B cell (primary cell): ENCODE measurements at regions not wholly inside any gene's neighbourhood (a gene's known extent, or its start where the extent isn't known, plus 50 kb on each side); places are given as distances from the start of the nearest gene placed in this dataset.

ENCODE experiments used
- ATAC-seq: fragments of 200-7000 bp; cut with Tn5 transposase; one replicate; pipeline ENCODE4 v1.10.0; 2021; ENCODE audit warnings: low read depth, mild to moderate bottlenecking, moderate number of reproducible peaks, moderate library complexity
- CTCF ChIA-PET: fragments of 350-600 bp; sonication (Branson Sonifier 250); formaldehyde crosslinking; loops from one replicate; lab custom pipeline; 2021; ENCODE audit warnings: antibody characterized with exemption, inconsistent platforms; lab: Charles Lee
- POLR2A ChIA-PET: fragments of 350-600 bp; sonication (Branson Sonifier 250); formaldehyde crosslinking; loops from one replicate; lab custom pipeline; 2021; ENCODE audit warnings: antibody characterized with exemption; lab: Charles Lee
- DNase-seq: peaks from one replicate; pipeline ENCODE4 v3.0.0; 2013
- H2AFZ ChIP-seq: 2 replicates; pipeline ENCODE4 v1.6.1; 2012; ENCODE audit warnings: mild to moderate bottlenecking, low read depth, low read length; ENCODE audit not compliant: insufficient read depth, poor library complexity, severe bottlenecking
- H3K27ac ChIP-seq, 2 donors: 1 replicate in 1 of 2; 2 replicates in 1 of 2; pipeline ENCODE4 v1.5.1; 2012 to 2013; ENCODE audit warnings: low read length in 2 of 2, mild to moderate bottlenecking in 2 of 2, moderate library complexity in 1 of 2
- H3K27me3 ChIP-seq, 4 experiments: fragments of 200-600 bp in 1 of 4; sonication (generic) in 1 of 4; replicated peaks in 1 of 4; 1 replicate in 2 of 4; 2 replicates in 2 of 4; pipeline versions ENCODE4 v1.6.1 to v1.7.0; 2013 to 2016; ENCODE audit warnings: low read length in 3 of 4, mild to moderate bottlenecking in 2 of 4, mixed read lengths in 1 of 4, moderate library complexity in 1 of 4; ENCODE audit not compliant: insufficient read depth in 4 of 4, control insufficient read depth in 3 of 4; ENCODE audit errors: control extremely low read depth in 1 of 4
- H3K36me3 ChIP-seq, 2 experiments: replicated peaks in 1 of 2; 1 replicate in 1 of 2; 2 replicates in 1 of 2; pipeline versions ENCODE4 v1.6.1 to v1.7.1; 2013; ENCODE audit warnings: low read length in 1 of 2; ENCODE audit not compliant: insufficient read depth in 2 of 2, control insufficient read depth in 1 of 2; ENCODE audit errors: control extremely low read depth in 1 of 2, extremely low read depth in 1 of 2
- H3K4me1 ChIP-seq, 2 donors: fragments of 200-600 bp in 1 of 2; sonication (generic) in 1 of 2; 1 replicate in 1 of 2; 2 replicates in 1 of 2; pipeline versions ENCODE4 v1.5.1 to v1.6.1; 2013 to 2017; ENCODE audit warnings: low read length in 2 of 2; ENCODE audit not compliant: control insufficient read depth in 2 of 2, insufficient read depth in 2 of 2
- H3K4me2 ChIP-seq: replicated peaks from 2 replicates; pipeline ENCODE3; 2012; ENCODE audit warnings: mild to moderate bottlenecking, low read depth, low read length; ENCODE audit not compliant: poor library complexity, severe bottlenecking
- H3K4me3 ChIP-seq, 5 experiments: fragments of 200-600 bp in 1 of 5; sonication (generic) in 1 of 5; 1 replicate in 3 of 5; 2 replicates in 2 of 5; pipeline versions ENCODE4 v1.5.1 to v1.7.0; 2011 to 2016; ENCODE audit warnings: low read length in 4 of 5, mild to moderate bottlenecking in 4 of 5, low read depth in 2 of 5, control low read depth in 1 of 5, moderate library complexity in 1 of 5; ENCODE audit not compliant: insufficient read depth in 1 of 5; ENCODE audit errors: control extremely low read depth in 1 of 5, extremely low read depth in 1 of 5
- H3K79me2 ChIP-seq: fragments of 200-600 bp; sonication (generic); one replicate; pipeline ENCODE4 v1.6.0; 2016; ENCODE audit warnings: low read length; ENCODE audit not compliant: control insufficient read depth, insufficient read depth
- H3K9ac ChIP-seq: fragments of 200-600 bp; sonication (generic); 2 replicates; pipeline ENCODE4 v1.6.1; 2017; ENCODE audit warnings: mild to moderate bottlenecking, low read length, moderate library complexity
- H3K9me3 ChIP-seq, 3 donors: one replicate each; pipeline versions ENCODE4 v1.6.1 to v1.7.1; 2013; ENCODE audit warnings: low read length in 2 of 3; ENCODE audit not compliant: control insufficient read depth in 2 of 3, insufficient read depth in 1 of 3; ENCODE audit errors: control extremely low read depth in 1 of 3
- H4K20me1 ChIP-seq: 2 replicates; pipeline ENCODE4 v1.6.0; 2012; ENCODE audit warnings: mild to moderate bottlenecking, low read length; ENCODE audit not compliant: insufficient read depth, control insufficient read depth, poor library complexity, severe bottlenecking
- H3K27ac Mint-ChIP-seq: one replicate; pipeline ENCODE4 v1.8.0; 2021; ENCODE audit warnings: mixed read lengths
- H3K27me3 Mint-ChIP-seq: one replicate; pipeline ENCODE4 v1.8.0; 2021; ENCODE audit warnings: mixed read lengths
- H3K4me1 Mint-ChIP-seq: one replicate; pipeline ENCODE4 v1.8.0; 2021; ENCODE audit warnings: mixed read lengths
- H3K4me3 Mint-ChIP-seq: one replicate; pipeline ENCODE4 v1.8.0; 2021; ENCODE audit warnings: mixed read lengths
- H3K9me3 Mint-ChIP-seq: one replicate; pipeline ENCODE4 v1.8.0; 2022; ENCODE audit warnings: mixed read lengths; ENCODE audit not compliant: insufficient read depth
- EZH2 ChIP-seq: IDR thresholded peaks from 2 replicates; pipeline ENCODE4 v1.6.1; 2012; ENCODE audit warnings: borderline replicate concordance, low read depth, mild to moderate bottlenecking, moderate library complexity, low read length; ENCODE audit not compliant: insufficient read depth, poor library complexity, severe bottlenecking
- WGBS: methylation state at CpG from one replicate; pipeline ENCODE4 v1.1.5; 2013; ENCODE audit warnings: missing lambda C conversion rate; ENCODE audit not compliant: insufficient coverage; 5-methylcytosine and 5-hydroxymethylcytosine counted together
- intact Hi-C: fragments of 100-400 bp; cut with micrococcal nuclease; formaldehyde crosslinking; loops from one replicate; pipeline ENCODE4 v1.10.0; 2022
- TF ChIP-seq, protein P1 (sequence below): fragments of 200-600 bp; IDR thresholded peaks from one replicate; pipeline ENCODE4 v1.8.0; 2022; ENCODE audit warnings: antibody characterized with exemption, mild to moderate bottlenecking

DNA sequence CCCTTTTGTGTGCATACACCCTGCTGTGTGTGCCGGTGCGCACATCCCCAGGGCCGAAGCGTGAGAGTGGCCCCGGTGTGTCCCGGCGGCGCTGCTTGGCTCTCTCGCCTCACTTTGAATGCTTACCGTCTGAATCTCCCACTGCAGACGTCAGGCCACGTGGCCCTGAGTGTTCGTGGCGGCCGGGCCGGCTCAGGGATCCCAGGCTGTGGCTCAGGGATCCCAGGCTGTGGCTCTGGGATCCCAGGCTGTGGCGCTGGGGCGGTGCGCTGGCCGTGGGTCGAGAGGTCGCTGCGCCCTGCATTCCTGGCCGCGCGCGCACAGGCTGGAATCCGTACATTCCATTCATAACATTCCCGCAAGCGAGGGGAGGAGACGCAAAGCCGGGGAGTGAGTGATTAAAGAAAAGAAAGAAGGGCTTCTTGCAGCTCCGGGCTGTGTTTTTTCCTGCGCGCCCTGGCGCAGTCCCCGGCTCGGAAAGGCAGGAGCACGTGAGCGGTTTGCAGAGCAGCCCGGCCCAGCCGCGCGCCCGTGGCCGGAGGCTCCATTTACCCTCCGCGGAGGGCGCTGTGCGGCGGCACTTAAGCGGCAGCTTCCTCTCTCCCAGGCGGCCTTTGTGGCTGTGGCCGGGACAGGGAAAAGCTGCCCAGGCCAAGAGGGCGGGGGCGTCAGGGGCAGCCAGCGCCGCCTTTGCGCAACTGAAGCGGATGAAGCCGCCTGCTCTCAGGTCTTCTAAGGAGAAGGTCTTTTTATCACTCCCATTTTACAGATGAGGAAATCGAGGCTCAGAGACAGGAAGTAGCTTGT lies 87.0 kb upstream of the ALDH1L1 start:
- Mint-ChIP-seq H3K27ac (no peak overlapping the region), H3K4me3 (no peak overlapping the region), H3K4me1 (no peaks in the 10 kb centered on the region), H3K9me3 (no peaks in the 10 kb centered on the region), H3K27me3 (peaks cover 33% of the 10 kb centered on the region)
- Histone ChIP-seq H3K4me2 (no peak overlapping the region), H3K36me3 (no peaks in the 10 kb centered on the region), H2AFZ (no peak overlapping the region), H3K9ac (no peak overlapping the region), H3K4me3 (no peak overlapping the region), H3K27me3 (peaks cover 0 to 20% (median 0%) of the 10 kb centered on the region in 4 experiments), H3K9me3 (no peaks in the 10 kb centered on the region), H3K4me1 (no peaks in the 10 kb centered on the region), H4K20me1 (no peaks in the 10 kb centered on the region), H3K79me2 (no peaks in the 10 kb centered on the region), H3K27ac (no peak overlapping the region)
- TF ChIP-seq, protein P1, sequence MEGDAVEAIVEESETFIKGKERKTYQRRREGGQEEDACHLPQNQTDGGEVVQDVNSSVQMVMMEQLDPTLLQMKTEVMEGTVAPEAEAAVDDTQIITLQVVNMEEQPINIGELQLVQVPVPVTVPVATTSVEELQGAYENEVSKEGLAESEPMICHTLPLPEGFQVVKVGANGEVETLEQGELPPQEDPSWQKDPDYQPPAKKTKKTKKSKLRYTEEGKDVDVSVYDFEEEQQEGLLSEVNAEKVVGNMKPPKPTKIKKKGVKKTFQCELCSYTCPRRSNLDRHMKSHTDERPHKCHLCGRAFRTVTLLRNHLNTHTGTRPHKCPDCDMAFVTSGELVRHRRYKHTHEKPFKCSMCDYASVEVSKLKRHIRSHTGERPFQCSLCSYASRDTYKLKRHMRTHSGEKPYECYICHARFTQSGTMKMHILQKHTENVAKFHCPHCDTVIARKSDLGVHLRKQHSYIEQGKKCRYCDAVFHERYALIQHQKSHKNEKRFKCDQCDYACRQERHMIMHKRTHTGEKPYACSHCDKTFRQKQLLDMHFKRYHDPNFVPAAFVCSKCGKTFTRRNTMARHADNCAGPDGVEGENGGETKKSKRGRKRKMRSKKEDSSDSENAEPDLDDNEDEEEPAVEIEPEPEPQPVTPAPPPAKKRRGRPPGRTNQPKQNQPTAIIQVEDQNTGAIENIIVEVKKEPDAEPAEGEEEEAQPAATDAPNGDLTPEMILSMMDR, result no peak
- no peak for TF ChIP-seq EZH2
- intact Hi-C loops, result no loop called here
- ChIA-PET CTCF (no interaction called here), POLR2A (no interaction called here)
- WGBS, result 8% methylated on average over 62 of the region's 62 CpGs
- ATAC-seq (no peak), DNase-seq (no peak)

DNA sequence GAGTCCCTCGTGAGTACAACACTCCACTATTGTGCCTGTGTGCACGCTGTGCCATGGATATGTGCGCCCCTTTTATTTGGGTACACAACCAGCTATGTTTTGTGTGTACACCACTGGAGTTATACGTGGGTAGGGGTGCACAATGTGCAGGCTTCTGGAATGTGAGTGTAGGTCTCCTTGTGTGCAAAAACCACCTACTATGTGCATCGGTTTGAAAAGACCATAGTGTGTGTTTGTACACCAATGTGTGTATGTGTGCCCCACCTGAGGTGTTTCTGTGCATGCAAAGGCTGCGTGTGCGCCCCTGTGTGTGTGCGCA lies 86.4 kb upstream of the ALDH1L1 start:
- ATAC-seq, result no peak
- WGBS, result 78% methylated on average over 8 of the region's 8 CpGs
- H3K9me3 Mint-ChIP-seq, result no peaks in the 10 kb centered on the region
- Histone ChIP-seq H3K36me3 (no peaks in the 10 kb centered on the region), H3K4me2 (no peak overlapping the region), H3K79me2 (no peaks in the 10 kb centered on the region), H3K9me3 (no peaks in the 10 kb centered on the region), H3K27me3 (peaks cover 0 to 20% (median 0%) of the 10 kb centered on the region in 4 experiments), H4K20me1 (no peaks in the 10 kb centered on the region), H3K27ac (no peak overlapping the region), H3K9ac (no peak overlapping the region), H2AFZ (no peak overlapping the region), H3K4me3 (no peak overlapping the region), H3K4me1 (no peaks in the 10 kb centered on the region)
- POLR2A ChIA-PET, result no interaction called here
- H3K4me3 Mint-ChIP-seq, result no peak overlapping the region
- peaks cover 34% of the 10 kb centered on the region for H3K27me3 Mint-ChIP-seq
- DNase-seq, result no peak
- CTCF ChIA-PET, result no interaction called here
- H3K27ac Mint-ChIP-seq, result no peak overlapping the region
- no peaks in the 10 kb centered on the region for H3K4me1 Mint-ChIP-seq
- TF ChIP-seq, protein P1, result no peak
- TF ChIP-seq EZH2, result no peak
- intact Hi-C loops, result no loop called here
